Panc1 (cell line): ENCODE measurements at regions not wholly inside any gene's neighbourhood (a gene's known extent, or its start where the extent isn't known, plus 50 kb on each side); places are given as distances from the start of the nearest gene placed in this dataset.

Experiments
- ATAC-seq: fragments of 200-7000 bp; cut with Tn5 transposase; 2 replicates; pipeline ENCODE4 v1.9.1; 2020; ENCODE audit warnings: mild to moderate bottlenecking, moderate library complexity
- BruUV-seq: library from RNA; stranded (reverse); fragments of 400-500 nt; replicated peaks from 2 replicates; lab custom pipeline; 2021; lab: Mats Ljungman, UMichigan
- CTCF ChIA-PET: fragments of 300-600 bp; sonication (Branson Sonifier 250); formaldehyde crosslinking; loops from one replicate; lab custom pipeline; 2022; ENCODE audit warnings: antibody characterized with exemption; lab: Charles Lee
- POLR2A ChIA-PET: fragments of 300-600 bp; sonication (Branson Sonifier 250); formaldehyde crosslinking; loops from one replicate; lab custom pipeline; 2022; ENCODE audit warnings: antibody characterized with exemption; lab: Charles Lee
- DNase-seq: peaks from one replicate; pipeline ENCODE4 v3.0.0-alpha.2; 2010; ENCODE audit warnings: low read depth, low spot score
- H3K27ac ChIP-seq: 2 replicates; pipeline ENCODE4 v1.5.1; 2011; ENCODE audit warnings: mild to moderate bottlenecking, low read length, inconsistent platforms
- H3K27me3 ChIP-seq: fragments of 200-500 bp; sonication (Bioruptor generic); 2 replicates; pipeline ENCODE4 v1.6.0; 2014; ENCODE audit warnings: low read length, inconsistent platforms; ENCODE audit not compliant: control insufficient read depth, insufficient read depth
- H3K36me3 ChIP-seq: fragments of 200-500 bp; sonication (Bioruptor generic); 2 replicates; pipeline ENCODE4 v1.5.1; 2014; ENCODE audit warnings: inconsistent platforms, mild to moderate bottlenecking, low read length, moderate library complexity; ENCODE audit not compliant: control insufficient read depth, insufficient read depth
- H3K4me1 ChIP-seq: 2 replicates; pipeline ENCODE4 v1.5.1; 2011; ENCODE audit warnings: inconsistent platforms, mild to moderate bottlenecking, low read length, moderate library complexity; ENCODE audit not compliant: control insufficient read depth, insufficient read depth
- H3K4me3 ChIP-seq, 2 experiments: 2 replicates each; pipeline ENCODE4 v1.5.1; 2011 to 2012; ENCODE audit warnings: low read depth in 2 of 2, low read length in 2 of 2, mild to moderate bottlenecking in 2 of 2, inconsistent platforms in 1 of 2, moderate library complexity in 1 of 2
- H3K9me3 ChIP-seq: fragments of 200-500 bp; sonication (Bioruptor generic); 2 replicates; pipeline ENCODE4 v1.5.1; 2014; ENCODE audit warnings: low read depth, mild to moderate bottlenecking, inconsistent platforms, low read length, moderate library complexity; ENCODE audit not compliant: control insufficient read depth, insufficient read depth
- CTCF ChIP-seq: fragments of 450-650 bp; IDR thresholded peaks from 2 replicates; pipeline ENCODE4 v1.5.1; 2017; ENCODE audit warnings: mild to moderate bottlenecking
- POLR2AphosphoS5 ChIP-seq: IDR thresholded peaks from 2 replicates; pipeline ENCODE4 v1.6.1; 2012; ENCODE audit warnings: mild to moderate bottlenecking, low read depth, low read length, moderate library complexity
- REST ChIP-seq, 2 experiments: IDR thresholded peaks; 2 replicates each; pipeline ENCODE4 v1.6.1; 2011 to 2012; ENCODE audit warnings: low read depth in 2 of 2, control low read depth in 1 of 2, low read length in 1 of 2, mild to moderate bottlenecking in 1 of 2, moderate library complexity in 1 of 2; ENCODE audit not compliant: insufficient read depth in 1 of 2
- SIN3A ChIP-seq: IDR thresholded peaks from 2 replicates; pipeline ENCODE4 v1.6.1; 2012; ENCODE audit warnings: low read depth, mild to moderate bottlenecking, low read length, moderate library complexity, borderline replicate concordance; ENCODE audit not compliant: insufficient read depth
- TCF7L2 ChIP-seq: IDR thresholded peaks from 2 replicates; pipeline ENCODE4 v1.6.1; 2011; ENCODE audit warnings: mild to moderate bottlenecking, low read depth, low read length, inconsistent platforms
- in situ Hi-C: cut with HindIII; loops from 2 replicates; pipeline ENCODE4 v1.10.0; 2016; ENCODE audit warnings: low sequenced_read_pairs, low pct_unique_long_range_greater_than_20kb
- intact Hi-C: fragments of 100-400 bp; cut with micrococcal nuclease; formaldehyde crosslinking; loops from one replicate; pipeline ENCODE4 v1.10.0; 2022; ENCODE audit not compliant: unreplicated experiment

GRCh38 chr20:1824834-1825233 is 70.4 kb upstream of the SIRPA start:
- Histone ChIP-seq H3K4me3 (no peak overlapping the region), H3K36me3 (no peaks in the 10 kb centered on the region), H3K27ac (no peak overlapping the region), H3K4me1 (no peaks in the 10 kb centered on the region), H3K27me3 (no peaks in the 10 kb centered on the region), H3K9me3 (peaks cover 5% of the 10 kb centered on the region; the same call in 1 of the 2 replicates)
- no TSS peak for BruUV-seq
- TF ChIP-seq TCF7L2: no peak
- DNase-seq (no peak), ATAC-seq (no peak)
- POLR2A ChIA-PET: no interaction called here
- intact Hi-C loops: no loop called here
- CTCF ChIA-PET: no interaction called here
- in situ Hi-C loops: no loop called here

- CTCF ChIA-PET: no interaction called here
- ATAC-seq: no peak
- H3K27ac ChIP-seq: no peak overlapping the region
- no peaks in the 10 kb centered on the region for H3K4me1 ChIP-seq
- POLR2A ChIA-PET: no interaction called here
- no TSS peak for BruUV-seq
- H3K9me3 ChIP-seq: peaks cover 5% of the 10 kb centered on the region; the same call in 1 of the 2 replicates
- H3K36me3 ChIP-seq: no peaks in the 10 kb centered on the region
- no peak overlapping the region for H3K4me3 ChIP-seq
- no peak for DNase-seq
- no peaks in the 10 kb centered on the region for H3K27me3 ChIP-seq
- in situ Hi-C loops: no loop called here
- intact Hi-C loops: no loop called here
- TF ChIP-seq REST (IDR thresholded peaks at IDR 0.05; ENCODE audit: insufficient read depth in 1 of 2, low read depth in 2 of 2, low read length in 1 of 2) (no peak), TCF7L2 (no peak), SIN3A (no peak), CTCF (no peak), POLR2AphosphoS5 (no peak)
These were observed 71.0 kb upstream of the SIRPA start for GRCh38 chr20:1824181-1824580.

- TF ChIP-seq TCF7L2: no peak
- intact Hi-C loops (no loop called here), in situ Hi-C loops (no loop called here)
- POLR2A ChIA-PET: no interaction called here
- no peaks in the 10 kb centered on the region for H3K36me3 ChIP-seq
- no peak for ATAC-seq
- no peaks in the 10 kb centered on the region for H3K4me1 ChIP-seq
- no TSS peak for BruUV-seq
- peaks cover 5% of the 10 kb centered on the region; the same call in 1 of the 2 replicates for H3K9me3 ChIP-seq
- H3K4me3 ChIP-seq: no peak overlapping the region
- no peaks in the 10 kb centered on the region for H3K27me3 ChIP-seq
- CTCF ChIA-PET: no interaction called here
- no peak overlapping the region for H3K27ac ChIP-seq
- no peak for DNase-seq
These were observed 71.8 kb upstream of the SIRPA start for GRCh38 chr20:1823450-1823844.
